DMS153 treated with DMSO at 0.1 percent for 48 hours (cell line): ENCODE measurements at regions not wholly inside any gene's neighbourhood (a gene's known extent, or its start where the extent isn't known, plus 50 kb on each side); places are given as distances from the start of the nearest gene placed in this dataset.

ENCODE experiments used
- DNase-seq: peaks from one replicate; lab custom pipeline; 2025; ENCODE audit not compliant: unreplicated experiment; lab: John Stamatoyannopoulos, UW

DNA sequence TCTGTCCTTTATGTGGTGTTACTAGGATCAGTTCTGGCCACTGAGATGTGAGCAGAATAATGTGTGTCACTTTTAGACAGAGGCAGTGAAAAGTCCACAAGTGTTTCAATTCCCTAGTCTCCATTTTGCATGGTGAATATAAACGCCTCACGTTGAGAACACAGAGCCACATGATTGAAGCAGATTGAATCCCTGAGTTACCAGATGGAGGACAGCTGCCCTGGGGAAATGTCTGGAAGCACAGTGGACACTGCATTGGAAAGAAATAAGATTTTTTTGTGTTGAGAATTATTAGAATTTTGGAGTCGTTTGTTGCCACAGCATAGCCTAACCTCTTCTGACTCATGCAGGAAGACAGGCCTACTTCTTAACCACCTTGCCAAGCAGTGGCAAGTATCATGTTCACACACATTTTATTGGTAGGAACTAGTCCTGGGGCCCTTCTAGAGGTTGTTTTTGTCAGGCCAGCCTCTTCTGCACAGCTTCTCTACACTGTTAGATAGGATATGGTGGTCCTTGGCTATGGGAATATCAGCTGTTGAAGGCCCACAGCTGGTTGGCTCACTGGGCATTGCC, 188.6 kb downstream of the TMEM182 start:
- no peak for DNase-seq

DNA sequence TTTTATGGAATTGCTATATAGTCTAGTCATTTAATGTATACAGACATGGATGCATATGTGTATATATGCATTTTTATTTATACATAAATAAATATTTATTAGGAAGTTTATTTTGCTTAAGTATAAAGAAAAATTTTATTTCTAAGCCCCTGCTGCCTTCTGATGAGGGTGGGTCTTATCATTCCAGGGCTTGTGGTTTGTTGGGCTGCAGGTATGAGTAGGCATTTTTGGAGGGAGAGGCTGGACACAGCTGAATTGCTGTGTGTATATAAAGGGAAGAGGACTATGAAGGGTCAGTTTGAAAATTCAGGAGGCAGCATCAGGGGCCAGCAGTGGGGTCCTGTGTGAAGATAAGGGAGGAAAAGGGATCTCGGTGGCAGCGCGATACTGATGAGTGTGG, 189.4 kb downstream of the TMEM182 start:
- DNase-seq, result no peak

DNA sequence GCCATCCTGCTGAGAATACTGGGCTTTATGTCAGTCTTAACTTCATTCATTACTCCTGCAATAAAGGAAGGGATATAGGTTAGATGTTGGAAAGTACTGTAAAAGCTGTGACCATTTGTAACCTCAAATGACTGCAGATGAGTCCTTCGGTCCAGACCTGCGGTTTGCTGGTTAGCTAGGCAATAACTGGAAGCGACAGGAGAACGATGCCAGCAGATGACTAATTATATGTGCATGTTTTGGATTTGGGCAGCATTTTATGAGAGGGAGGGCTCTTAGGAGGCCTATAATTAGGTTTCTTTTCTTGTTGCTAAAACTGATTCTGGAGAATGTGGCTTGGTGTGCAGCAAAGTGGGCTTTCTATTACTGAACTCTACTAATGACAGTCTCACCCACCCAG, 205.6 kb downstream of the TMEM182 start:
- no peak for DNase-seq

DNA sequence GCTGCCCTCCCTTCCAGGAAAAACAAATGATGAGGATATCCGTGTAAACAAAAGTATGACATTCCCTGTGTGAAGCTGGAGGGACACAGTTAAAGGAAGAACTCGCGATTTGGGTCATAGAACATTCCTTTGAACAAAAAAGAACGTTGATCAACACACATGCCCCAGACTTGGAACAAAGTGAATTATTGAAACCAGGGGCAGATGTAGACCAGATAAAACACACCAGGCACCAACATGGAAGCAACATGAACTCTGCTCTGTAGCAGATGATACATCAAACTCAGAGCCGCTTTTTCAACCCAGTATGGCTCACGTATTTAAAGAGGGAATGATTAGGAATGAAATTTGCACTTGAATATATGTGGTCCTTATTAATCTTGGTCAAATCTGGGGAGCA, 206.5 kb downstream of the TMEM182 start:
- DNase-seq, result no peak

DNA sequence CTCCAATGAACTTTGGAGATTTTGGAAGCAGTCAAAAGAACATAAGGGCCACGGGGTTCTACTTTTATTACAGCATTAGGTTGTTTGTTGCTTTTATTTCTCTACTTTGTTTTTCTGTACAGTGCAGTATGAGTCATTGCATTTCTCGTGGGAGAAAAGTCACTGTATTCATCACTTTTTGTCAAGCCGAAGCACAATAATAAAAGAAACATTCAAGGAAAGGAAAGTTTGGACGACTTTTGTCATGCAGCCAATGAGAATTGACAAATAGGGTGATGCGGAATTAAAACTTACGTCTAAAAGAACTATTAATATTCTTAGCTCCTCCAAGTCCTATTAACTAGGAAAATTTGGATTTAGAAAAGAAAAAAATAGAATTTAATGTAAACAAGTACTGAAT, 209.9 kb downstream of the TMEM182 start:
- no peak for DNase-seq

DNA sequence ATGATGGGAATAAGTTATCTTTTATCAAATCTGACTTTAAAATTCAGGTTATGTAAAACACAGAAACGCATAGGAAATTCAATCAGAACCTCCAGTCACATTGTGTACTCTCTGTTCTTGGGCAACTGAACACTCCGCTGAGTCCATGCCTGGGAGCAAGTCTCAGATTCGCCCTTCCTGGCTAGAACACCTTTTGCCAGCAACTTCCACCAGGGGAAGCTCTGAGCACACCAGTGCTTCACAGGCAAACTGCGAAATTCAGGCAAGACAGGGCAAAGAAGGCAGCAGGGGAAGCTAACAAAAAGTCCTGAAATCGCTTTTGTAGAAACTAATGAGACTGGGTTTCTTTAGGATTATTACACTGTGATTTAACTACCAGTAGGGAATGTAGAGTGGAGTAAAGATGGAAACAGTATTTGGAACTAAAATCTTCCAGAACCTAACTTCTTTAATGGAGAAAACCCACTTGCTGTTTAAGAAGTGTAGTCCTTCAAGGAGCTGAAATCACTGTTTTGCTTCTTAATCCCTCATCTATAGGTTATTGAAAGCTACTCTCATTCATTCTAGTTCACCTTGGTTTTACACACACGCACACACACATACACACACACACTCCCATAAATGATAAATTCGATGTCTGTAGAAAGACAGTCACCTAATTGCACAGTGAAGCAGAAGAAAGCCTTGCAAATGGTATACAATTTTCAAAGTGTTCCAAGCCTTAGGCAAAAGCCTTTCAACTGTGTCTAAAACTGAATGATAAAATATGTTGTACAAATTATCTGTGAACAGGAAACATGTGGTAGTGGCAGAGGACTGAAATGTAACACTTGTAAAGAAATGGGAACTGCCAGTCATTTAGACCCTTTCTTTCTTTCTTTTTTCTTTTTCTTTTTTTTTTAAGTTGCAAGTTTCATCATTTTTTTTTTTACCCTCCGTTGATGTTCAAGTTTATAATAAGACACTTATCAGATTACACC, 214.5 kb downstream of the TMEM182 start:
- DNase-seq, result peak; percentile 50

DNA sequence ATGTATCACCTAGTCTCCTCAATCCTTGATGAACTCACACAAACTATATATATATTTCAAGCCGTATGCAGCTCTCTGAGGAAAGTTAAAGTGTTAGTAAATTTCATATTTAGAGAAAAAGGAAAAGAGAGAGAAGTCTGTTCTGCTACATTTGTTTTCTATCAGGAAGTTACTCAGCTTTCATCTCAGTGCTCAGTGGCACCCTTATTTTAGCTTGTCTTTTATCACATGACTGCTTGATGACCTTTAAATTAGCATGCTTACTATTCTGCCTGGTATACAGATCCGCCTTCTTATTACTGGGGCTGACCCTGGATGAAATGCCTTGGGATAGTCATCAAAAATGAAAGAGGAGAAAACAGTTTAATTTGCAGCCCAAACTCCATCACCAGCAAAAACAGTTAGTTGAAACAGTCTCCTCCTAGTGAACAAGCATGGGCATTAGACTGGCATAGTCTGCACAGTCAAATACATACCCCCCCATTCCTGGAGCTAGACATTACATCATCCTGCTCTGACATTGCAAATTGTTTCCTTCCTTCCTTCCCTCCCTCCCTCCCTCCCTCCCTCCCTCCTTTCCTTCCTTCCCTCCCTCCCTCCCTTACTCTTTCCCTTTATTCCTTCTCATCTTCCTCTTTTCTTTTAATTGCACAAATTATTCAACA, 215.7 kb downstream of the TMEM182 start:
- no peak for DNase-seq

DNA sequence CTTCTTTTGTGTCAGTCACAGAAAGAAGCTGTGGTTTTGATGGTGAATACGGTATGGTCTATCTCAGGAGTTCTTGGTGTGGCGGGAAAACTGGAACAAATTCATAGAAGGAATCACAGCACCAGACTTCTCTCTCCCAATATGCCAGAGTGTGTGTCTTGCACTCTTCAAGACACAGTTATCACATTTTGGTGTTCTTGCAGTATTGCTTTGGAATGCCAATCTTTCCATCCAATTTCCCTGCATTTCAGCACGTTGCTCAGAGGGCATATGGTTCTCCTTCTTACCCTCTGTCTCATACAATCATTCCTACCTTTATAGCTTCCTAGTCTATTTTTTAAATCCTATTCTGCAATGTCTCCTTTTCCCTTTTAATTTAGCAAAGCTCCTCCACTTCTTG, 216.3 kb downstream of the TMEM182 start:
- no peak for DNase-seq

DNA sequence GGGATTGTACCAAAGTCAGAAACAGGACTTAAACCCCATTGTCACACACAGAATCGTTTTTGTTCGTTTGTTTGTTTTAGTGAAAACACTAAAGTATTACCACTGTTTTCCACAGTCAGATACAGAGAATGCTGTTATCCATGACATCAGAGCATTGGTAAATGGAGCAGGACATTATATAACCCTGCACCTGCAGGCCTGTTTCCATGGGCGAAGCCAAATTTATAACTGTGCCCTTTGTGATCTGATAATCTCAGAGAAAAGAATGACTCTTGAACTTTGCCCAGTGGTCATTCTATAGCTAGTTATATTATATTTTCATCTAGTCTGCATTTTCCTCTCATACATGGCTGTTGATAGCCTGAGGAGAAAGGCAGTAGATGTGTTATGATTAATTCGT, 217.6 kb downstream of the TMEM182 start:
- no peak for DNase-seq

DNA sequence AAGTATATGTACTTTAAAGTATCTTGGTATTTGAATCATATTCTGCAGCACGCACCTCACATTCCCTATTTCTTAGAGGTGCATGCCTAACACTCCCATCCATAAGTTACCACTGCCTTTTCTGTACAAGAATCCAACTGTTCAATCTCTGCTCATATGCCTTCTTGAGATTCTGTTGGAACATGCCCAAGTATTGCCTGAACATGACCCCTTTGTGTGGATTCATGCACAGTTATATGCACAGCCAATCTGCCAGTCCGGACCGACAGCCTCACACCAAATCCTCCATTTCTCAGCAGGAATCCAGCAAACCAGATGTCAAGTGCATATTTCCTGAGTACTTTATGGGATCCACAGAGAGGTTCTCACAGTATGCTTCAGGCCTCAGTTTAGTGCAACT, 222.0 kb downstream of the TMEM182 start:
- no peak for DNase-seq

DNA sequence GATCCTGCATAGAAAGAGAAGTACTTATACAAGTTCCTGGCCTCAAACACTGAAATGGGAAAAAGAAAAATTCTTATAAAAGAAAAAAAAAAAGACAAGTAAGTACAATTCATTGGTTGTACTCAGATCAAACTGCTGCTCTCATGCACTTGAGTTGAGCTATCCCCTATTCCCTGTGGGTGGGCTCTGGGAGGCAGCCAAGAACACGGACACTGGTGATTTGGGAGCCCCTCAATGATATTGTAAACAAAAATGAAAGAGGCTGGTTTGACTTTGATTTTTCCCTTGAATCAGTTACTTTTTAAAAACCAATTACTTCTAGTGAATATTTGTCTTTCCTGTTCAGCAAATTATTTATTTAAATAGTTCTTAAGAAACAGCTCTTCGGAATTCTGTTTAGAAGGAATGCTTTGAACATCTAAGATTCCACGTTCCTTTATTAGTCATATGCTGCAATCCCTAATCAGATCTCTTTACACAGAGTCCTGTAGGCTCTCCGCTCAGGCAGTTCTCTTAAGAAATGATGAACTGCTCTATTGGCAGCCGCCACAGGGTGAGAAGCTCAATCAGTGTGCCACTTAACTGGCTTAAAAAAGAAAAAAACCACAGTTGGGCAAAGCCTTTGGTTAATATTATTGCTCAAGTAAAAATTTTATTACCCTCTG, 225.1 kb downstream of the TMEM182 start:
- no peak for DNase-seq

DNA sequence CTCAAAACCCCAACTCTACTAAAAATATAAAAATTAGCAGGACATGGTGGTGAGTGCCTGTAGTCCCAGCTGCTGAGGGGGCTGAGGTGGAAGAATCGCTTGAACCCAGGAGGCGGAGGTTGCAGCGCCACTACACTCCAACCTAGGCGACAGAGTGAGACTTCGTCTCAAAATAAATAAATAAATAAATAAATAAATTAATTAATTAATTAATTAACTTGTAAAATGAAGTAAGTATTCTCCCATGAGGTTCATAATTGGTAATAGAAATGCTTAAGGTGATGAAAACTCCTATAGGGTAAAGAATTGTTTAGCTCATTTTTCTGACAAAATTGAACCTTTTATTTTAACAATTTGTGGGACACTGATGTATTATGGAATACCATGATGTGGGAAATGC, 230.8 kb downstream of the TMEM182 start:
- no peak for DNase-seq

DNA sequence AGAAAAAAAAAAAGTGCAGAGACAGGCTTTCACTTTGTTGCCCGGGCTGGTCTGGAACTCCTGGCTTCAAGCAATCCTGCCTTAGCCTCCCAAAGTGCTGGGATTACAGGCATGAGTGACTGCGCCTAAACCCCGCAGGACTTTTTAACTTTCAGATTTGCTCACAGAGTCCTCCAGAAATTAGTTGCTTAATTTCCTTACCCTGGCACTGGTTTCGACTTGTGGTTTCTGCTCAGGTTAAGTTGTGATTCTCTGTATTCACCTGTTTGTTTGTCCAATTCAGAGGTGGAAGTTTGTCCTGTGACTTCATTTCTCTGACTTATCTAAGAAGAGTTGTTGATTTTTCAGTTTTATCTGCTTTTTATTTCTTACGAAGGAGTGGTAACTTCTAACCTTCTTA, 238.1 kb downstream of the TMEM182 start:
- DNase-seq, result no peak

DNA sequence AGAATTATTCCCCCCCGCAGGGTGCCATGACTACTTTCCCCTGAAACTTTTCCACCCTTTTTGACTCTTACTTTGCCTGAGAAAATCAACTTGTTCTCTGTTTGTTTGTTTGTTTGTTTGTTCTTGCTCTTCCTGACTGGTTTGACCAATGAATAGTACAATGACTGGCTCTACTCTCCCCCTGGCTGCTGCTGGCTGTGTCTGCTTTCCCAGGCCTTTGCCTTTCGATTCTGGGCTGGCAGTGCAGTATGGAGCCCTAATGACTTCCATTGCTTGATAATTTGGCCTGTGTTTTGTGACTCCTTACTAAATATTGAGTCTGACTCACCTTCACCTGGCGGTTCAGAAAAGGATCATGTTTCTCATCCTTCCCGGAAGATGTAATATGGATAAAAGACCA, 241.1 kb downstream of the TMEM182 start:
- DNase-seq, result peak; percentile 15

DNA sequence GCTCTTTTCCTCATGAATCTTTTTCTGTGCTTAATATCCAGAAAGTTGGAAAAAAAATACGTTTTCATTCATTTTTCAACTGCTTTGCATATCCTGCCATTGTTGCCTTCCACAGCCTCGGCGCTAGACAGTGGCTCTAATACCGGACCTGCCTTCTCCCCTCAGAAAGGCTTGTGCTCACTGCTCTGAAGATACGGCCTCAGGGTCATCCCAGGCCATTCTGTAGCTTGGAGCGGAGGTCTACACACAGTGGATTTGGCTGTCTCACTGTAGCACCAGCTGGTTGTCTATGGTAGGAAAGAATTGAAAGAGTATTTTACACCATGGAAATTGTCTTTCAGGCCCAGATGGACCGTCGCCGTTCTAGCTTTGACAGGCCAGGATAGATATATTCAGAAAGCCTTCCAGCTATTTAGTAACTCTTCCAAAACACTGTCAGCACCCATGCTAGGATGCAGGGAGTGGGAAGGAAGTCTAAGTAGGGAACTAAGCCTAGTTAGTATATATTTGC, 242.0 kb downstream of the TMEM182 start:
- no peak for DNase-seq

DNA sequence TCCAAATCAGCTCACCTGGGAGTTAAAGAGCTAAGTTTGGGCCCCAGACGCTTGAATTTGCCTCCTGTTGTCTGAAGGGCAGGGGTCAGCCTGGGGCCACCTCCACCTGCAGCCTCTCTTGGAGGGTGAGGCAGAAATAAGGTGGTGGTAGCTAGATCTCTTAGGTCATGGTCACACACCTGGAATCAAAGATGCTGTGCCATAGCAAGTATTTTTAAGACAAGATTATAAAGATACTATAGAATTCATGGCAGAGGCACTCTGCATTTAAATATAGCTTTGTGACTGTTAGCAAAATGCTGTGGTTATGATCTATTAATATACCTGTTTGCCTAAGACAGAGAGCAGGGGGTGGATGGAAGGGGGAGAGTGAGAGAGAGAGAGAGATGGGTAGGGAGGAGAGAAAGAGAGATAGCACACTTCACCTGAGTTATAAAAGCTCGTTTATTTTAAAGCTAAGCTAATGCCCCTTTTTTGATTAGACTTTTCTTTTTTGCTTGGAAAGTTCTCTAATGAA, 242.7 kb downstream of the TMEM182 start:
- no peak for DNase-seq

DNA sequence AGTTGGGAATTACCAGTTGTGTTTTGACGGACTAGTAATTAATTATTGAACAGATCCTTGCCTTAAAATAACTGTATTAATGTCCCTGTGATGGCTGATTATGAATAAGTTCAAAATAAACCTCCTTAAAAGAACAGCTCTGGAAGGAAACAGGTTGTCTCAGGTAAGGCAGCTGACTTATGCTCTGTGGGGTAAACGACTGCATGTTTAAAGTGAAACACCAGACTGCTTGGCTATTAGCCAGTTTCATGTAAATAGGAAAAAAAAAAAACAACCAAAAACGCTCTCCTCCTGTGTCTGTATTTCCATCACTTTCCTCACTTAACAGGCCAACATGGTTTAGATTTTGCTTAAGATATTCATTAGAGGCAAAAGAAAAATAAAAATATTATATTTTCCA, 243.6 kb downstream of the TMEM182 start:
- DNase-seq, result no peak

DNA sequence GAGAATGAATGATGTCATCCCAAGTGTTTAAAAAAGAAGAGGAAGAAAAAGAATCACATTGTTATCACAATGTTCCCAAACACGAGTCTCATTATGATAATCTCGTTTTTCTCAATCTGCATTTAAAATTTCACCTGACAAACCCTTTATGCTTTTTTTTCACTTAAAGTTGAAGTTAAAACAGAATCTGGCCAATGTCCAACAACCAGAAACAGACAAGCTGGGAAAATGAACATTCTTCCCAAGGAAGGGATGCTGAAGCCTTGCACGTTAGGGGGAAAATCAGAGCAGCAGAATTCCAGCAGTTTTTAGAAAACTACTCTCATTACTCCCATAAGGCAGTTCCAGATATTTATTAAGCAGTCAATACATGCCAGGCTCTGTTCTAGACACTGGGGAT, 245.3 kb downstream of the TMEM182 start:
- no peak for DNase-seq

DNA sequence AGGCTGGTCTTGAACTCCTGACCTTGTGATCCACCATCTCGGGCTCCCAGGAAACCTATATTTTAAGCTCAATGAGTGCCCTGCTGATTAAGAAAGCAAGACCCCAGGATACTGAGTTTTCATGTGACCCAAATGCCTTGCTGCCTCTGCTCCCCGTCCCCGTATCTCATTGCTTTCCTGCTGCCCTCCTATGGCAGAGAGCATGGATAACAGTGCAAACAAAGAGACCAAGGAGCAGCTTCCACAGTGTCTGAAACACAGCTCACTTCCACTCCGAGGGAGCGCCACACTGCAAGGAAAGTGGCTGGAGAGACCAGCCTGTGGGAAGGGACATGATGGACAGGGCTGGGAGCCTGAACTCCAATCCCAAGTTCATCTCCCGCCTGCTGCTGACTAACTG, 246.8 kb downstream of the TMEM182 start:
- no peak for DNase-seq

DNA sequence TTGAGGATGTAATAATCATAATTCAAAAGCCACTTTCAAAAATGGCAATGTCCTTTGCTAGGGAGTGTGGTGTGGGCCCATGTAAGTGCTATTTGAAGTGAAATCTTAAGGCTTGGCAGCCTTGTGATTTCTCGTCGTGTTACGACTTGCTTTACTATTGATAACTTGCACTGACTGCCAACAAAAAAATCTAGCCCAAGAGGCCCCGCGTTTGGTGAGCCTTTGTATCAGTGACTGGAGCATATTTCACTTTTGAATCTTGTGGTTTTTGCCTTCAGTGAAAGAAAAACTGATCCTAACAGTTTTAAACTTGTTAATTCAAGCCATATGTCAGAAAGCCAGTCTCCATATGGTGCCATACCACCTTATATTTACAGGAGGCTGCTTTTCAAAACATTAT, 248.0 kb downstream of the TMEM182 start:
- DNase-seq, result no peak

DNA sequence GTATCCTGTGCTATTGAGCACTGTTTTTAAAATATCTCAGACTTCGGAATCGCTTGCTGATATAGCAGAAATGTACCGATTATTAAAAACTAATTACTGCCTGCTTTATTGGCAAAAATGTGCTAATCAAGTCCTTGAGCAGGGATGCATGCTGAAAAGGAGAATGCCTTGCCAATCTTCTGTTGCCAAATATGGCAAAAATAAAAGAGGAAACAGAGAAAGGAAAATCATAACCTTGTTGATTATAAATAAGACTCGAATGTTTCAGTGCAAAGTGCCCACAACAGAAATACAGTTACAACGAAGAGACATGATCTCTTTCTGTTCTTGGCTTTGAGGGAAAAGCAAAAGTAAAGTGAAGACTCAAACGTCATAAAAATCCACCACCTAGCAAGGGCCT, 248.5 kb downstream of the TMEM182 start:
- DNase-seq, result no peak
